ENCODE measurements at regions not wholly inside any gene's neighbourhood (a gene's known extent, or its start where the extent isn't known, plus 50 kb on each side); places are given as distances from the start of the nearest gene placed in this dataset.

DNA sequence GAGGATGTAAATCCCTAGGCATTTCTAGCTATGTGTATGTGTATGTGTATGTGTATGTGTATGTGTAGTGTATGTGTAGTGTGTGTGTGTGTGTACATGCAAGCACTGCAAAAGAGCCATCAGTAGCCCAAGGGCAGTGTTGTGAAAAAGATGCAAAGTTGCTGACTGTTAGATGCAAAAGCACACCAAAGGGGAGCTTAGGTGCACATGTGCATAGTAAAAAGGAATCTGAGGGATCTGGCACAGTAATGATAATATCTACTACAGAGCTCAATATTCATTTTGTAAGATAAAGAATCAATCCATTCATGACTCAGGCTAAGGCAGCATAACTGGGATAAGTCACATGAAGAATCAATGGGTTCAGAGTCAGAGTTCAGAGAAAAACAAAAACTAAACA lies 80.2 kb downstream of the TMEM47 start:
- TF ChIP-seq CTCF (IDR thresholded peaks at IDR 0.05 in 4 of 5, conservative IDR thresholded peaks at IDR 0.05 in 1 of 5) (no peak), POLR2A (IDR thresholded peaks at IDR 0.05) (no peak)
- intact Hi-C loops (cut with DNase I; ENCODE audit: low total_unique reads), result no loop called here
- H3K27ac ChIP-seq, result no peak overlapping the region
- H3K27me3 ChIP-seq, result no peaks in the 10 kb centered on the region
- no peaks in the 10 kb centered on the region for H3K9me3 ChIP-seq
- no peaks in the 10 kb centered on the region for H3K4me1 ChIP-seq
- DNase-seq (no peak), ATAC-seq (no peak)
- H3K4me3 ChIP-seq, result no peak overlapping the region
- H3K36me3 ChIP-seq, result no peaks in the 10 kb centered on the region
- in situ Hi-C loops (cut with MboI; ENCODE audit: low sequenced_read_pairs in 4 of 4), result no loop called here

DNA sequence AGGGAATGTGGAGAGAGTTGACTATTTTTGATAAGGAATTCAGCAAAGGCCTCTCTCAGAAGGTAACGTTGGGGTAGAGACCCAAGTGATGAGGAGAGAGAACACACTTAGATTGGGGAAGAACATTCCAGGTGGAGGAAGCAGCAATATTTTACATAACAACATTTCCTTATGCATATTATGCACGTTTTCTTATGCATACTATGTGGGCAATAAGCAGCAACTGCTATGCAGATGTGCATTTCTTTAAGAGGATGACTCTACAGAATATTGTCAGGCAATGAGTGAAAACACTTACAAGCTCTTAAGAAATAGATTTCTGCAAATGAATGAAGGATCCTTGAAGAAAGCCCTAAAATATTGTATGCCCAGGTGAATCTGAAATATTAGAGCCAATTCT lies 91.1 kb downstream of the TMEM47 start:
- H3K36me3 ChIP-seq, result no peaks in the 10 kb centered on the region
- in situ Hi-C loops (cut with MboI; ENCODE audit: low sequenced_read_pairs in 4 of 4) (no loop called here), intact Hi-C loops (cut with DNase I; ENCODE audit: low total_unique reads) (no loop called here)
- H3K4me3 ChIP-seq, result no peak overlapping the region
- no peak for DNase-seq
- no peaks in the 10 kb centered on the region for H3K4me1 ChIP-seq
- no peak for TF ChIP-seq CTCF (IDR thresholded peaks at IDR 0.05 in 4 of 5, conservative IDR thresholded peaks at IDR 0.05 in 1 of 5)
- no peak for ATAC-seq
- H3K27ac ChIP-seq, result no peak overlapping the region
- H3K27me3 ChIP-seq, result no peaks in the 10 kb centered on the region
- H3K9me3 ChIP-seq, result no peaks in the 10 kb centered on the region

GRCh38 chrX:34563804-34564203 lies 93.3 kb downstream of the TMEM47 start:
- H3K4me1 ChIP-seq, result no peaks in the 10 kb centered on the region
- no peak for TF ChIP-seq POLR2A (IDR thresholded peaks at IDR 0.05)
- TF ChIP-seq CTCF (IDR thresholded peaks at IDR 0.05 in 4 of 5, conservative IDR thresholded peaks at IDR 0.05 in 1 of 5), result no peak
- H3K36me3 ChIP-seq, result no peaks in the 10 kb centered on the region
- intact Hi-C loops (cut with DNase I; ENCODE audit: low total_unique reads) (no loop called here), in situ Hi-C loops (cut with MboI; ENCODE audit: low sequenced_read_pairs in 4 of 4) (no loop called here)
- DNase-seq (no peak), ATAC-seq (no peak)
- no peak overlapping the region for H3K4me3 ChIP-seq
- no peaks in the 10 kb centered on the region for H3K27me3 ChIP-seq
- no peaks in the 10 kb centered on the region for H3K9me3 ChIP-seq
- H3K27ac ChIP-seq, result no peak overlapping the region

DNA sequence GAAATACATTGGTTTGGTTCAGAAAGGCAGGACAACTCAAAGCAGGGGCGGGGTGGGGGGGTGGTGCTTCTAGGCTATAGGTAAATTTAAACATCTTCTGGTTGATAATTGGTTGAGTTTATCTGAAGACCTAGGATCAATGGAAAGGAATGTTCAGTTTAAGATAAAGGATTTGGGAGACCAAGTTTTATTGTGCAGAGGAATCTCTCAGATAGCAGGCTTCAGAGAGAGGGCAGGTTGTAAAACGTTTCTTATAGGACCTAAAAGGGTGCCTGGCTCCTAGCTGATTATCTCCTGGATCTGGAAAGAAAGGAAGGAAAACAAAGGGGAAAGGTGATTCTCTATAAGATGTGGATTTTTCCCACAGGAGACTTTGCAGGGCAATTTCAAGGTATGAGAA lies 94.0 kb downstream of the TMEM47 start:
- no peak for DNase-seq
- Histone ChIP-seq H3K27me3 (no peaks in the 10 kb centered on the region), H3K9me3 (no peaks in the 10 kb centered on the region), H3K27ac (no peak overlapping the region), H3K4me1 (no peaks in the 10 kb centered on the region), H3K36me3 (no peaks in the 10 kb centered on the region), H3K4me3 (no peak overlapping the region)
- ATAC-seq, result no peak
- no peak for TF ChIP-seq CTCF (IDR thresholded peaks at IDR 0.05 in 4 of 5, conservative IDR thresholded peaks at IDR 0.05 in 1 of 5)
- no peak for TF ChIP-seq POLR2A (IDR thresholded peaks at IDR 0.05)
- intact Hi-C loops (cut with DNase I; ENCODE audit: low total_unique reads) (no loop called here), in situ Hi-C loops (cut with MboI; ENCODE audit: low sequenced_read_pairs in 4 of 4) (no loop called here)

- Histone ChIP-seq H3K27ac (no peak overlapping the region), H3K4me1 (no peaks in the 10 kb centered on the region), H3K4me3 (no peak overlapping the region), H3K9me3 (no peaks in the 10 kb centered on the region), H3K27me3 (no peaks in the 10 kb centered on the region), H3K36me3 (no peaks in the 10 kb centered on the region)
- in situ Hi-C loops (cut with MboI; ENCODE audit: low sequenced_read_pairs in 4 of 4) (no loop called here), intact Hi-C loops (cut with DNase I; ENCODE audit: low total_unique reads) (no loop called here)
- TF ChIP-seq CTCF (IDR thresholded peaks at IDR 0.05 in 4 of 5, conservative IDR thresholded peaks at IDR 0.05 in 1 of 5), result no peak
- no peak for TF ChIP-seq POLR2A (IDR thresholded peaks at IDR 0.05)
- no peak for DNase-seq
- no peak for ATAC-seq
Observed at GRCh38 chrX:34562006-34562405, 95.1 kb downstream of the TMEM47 start.

All from gastrocnemius medialis (tissue), 4 donors.